PFSK-1 (cell line): ENCODE measurements at regions not wholly inside any gene's neighbourhood (a gene's known extent, or its start where the extent isn't known, plus 50 kb on each side); places are given as distances from the start of the nearest gene placed in this dataset.

Experiments used
- POLR2AphosphoS5 ChIP-seq: IDR thresholded peaks from 2 replicates; pipeline ENCODE4 v1.6.1; 2012; ENCODE audit warnings: low read depth, mild to moderate bottlenecking, control low read depth, low read length, moderate library complexity
- SIN3A ChIP-seq: IDR thresholded peaks from 2 replicates; pipeline ENCODE4 v1.6.1; 2012; ENCODE audit warnings: mild to moderate bottlenecking, low read length, moderate library complexity, borderline replicate concordance; ENCODE audit not compliant: insufficient read depth

DNA sequence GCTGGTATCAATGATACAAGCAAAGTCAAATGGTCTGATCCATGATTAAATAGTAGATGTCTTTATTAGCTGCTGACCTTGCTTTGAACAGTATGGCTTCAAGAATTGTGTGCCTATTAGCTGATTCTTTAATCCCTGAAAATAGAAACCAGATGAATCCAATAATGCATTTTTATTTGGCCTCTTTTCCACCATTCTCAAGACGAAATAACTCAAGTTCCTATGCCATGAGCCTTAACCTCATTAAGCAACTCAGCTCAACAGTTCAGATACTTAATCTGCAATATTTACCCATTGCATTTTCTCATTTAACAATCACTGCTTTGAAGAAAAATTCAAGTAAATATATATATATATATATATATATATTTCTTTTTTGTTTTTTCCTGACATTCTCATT is 588.6 kb upstream of the MEF2C start:
- no peak for TF ChIP-seq POLR2AphosphoS5
- no peak for TF ChIP-seq SIN3A
